ENCODE measurements at regions not wholly inside any gene's neighbourhood (a gene's known extent, or its start where the extent isn't known, plus 50 kb on each side); places are given as distances from the start of the nearest gene placed in this dataset.

DNA sequence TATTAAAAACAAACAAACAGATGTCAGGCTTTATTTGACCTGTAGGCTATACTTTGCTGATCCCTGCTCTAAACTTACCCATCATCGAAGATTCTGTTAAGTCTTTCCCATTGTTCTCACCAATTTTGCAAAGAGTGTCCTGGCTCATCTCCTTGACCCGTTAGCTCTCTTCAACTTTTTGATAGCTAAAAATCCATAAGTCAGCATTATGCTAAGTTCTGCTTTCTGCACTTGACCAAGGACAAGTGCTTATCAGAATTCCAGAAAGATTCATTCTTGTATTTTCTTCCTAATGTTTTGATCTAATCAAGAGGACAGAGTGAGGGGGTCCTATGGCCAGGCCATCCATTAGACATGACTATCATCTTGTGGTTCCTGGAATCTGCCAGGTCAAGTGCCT is 503.5 kb downstream of the FUT8 start:
- no peak for TF ChIP-seq EZH2 (IDR thresholded peaks at IDR 0.05; ENCODE audit: borderline replicate concordance)
- TF ChIP-seq CTCF (IDR thresholded peaks at IDR 0.05; ENCODE audit: poor library complexity), result no peak
- no peak for TF ChIP-seq EZH2phosphoT487 (IDR thresholded peaks at IDR 0.05; ENCODE audit: low read depth, severe bottlenecking, unreplicated experiment)

All from hepatocyte (in vitro differentiated cells).